Activated CD4-positive, alpha-beta T cell treated with anti-CD3 and anti-CD28 coated beads, Interleukin-2, amount 10 ng/mL, durations not matched to agents 24 days and 14 days (primary cell): ENCODE measurements at regions not wholly inside any gene's neighbourhood (a gene's known extent, or its start where the extent isn't known, plus 50 kb on each side); places are given as distances from the start of the nearest gene placed in this dataset.
A peak's percentile ranks its signal among the peaks of the same experiment; 100 is the strongest.
"Not testable (repeated sequence)": the region's sequence is repeated elsewhere in the genome, so short reads cannot be mapped to it uniquely, and the experiment has no call there.

Experiments used
- DNase-seq: peaks from one replicate; pipeline ENCODE4 v3.0.0; 2022
- H3K27ac Mint-ChIP-seq: one replicate; pipeline ENCODE4 v1.8.0; 2022; ENCODE audit warnings: mild to moderate bottlenecking, mixed read lengths
- H3K27me3 Mint-ChIP-seq: one replicate; pipeline ENCODE4 v1.8.0; 2022; ENCODE audit warnings: mixed read lengths
- H3K36me3 Mint-ChIP-seq: one replicate; pipeline ENCODE4 v1.8.0; 2022; ENCODE audit warnings: low read depth, mild to moderate bottlenecking, mixed read lengths
- H3K4me1 Mint-ChIP-seq: one replicate; pipeline ENCODE4 v1.8.0; 2021; ENCODE audit warnings: mixed read lengths
- H3K4me3 Mint-ChIP-seq: one replicate; pipeline ENCODE4 v1.8.0; 2022; ENCODE audit warnings: mild to moderate bottlenecking, moderate library complexity, mixed read lengths
- H3K9me3 Mint-ChIP-seq: one replicate; pipeline ENCODE4 v1.8.0; 2021; ENCODE audit warnings: mixed read lengths
- intact Hi-C: fragments of 100-400 bp; cut with micrococcal nuclease; formaldehyde crosslinking; loops from one replicate; pipeline ENCODE4 v1.15.1; 2023

GRCh38 chr6:26720663-26721218 lies 61.2 kb upstream of the ZNF322 start:
- DNase-seq, intact Hi-C loops, H3K9me3 Mint-ChIP-seq, H3K27me3 Mint-ChIP-seq, H3K4me3 Mint-ChIP-seq, H3K27ac Mint-ChIP-seq, H3K4me1 Mint-ChIP-seq, H3K36me3 Mint-ChIP-seq: not testable (repeated sequence)

GRCh38 chr6:26730019-26730766 lies 70.6 kb upstream of the ZNF322 start:
- intact Hi-C loops, DNase-seq, H3K36me3 Mint-ChIP-seq, H3K27ac Mint-ChIP-seq, H3K4me1 Mint-ChIP-seq, H3K27me3 Mint-ChIP-seq, H3K9me3 Mint-ChIP-seq, H3K4me3 Mint-ChIP-seq: not testable (repeated sequence)

DNA sequence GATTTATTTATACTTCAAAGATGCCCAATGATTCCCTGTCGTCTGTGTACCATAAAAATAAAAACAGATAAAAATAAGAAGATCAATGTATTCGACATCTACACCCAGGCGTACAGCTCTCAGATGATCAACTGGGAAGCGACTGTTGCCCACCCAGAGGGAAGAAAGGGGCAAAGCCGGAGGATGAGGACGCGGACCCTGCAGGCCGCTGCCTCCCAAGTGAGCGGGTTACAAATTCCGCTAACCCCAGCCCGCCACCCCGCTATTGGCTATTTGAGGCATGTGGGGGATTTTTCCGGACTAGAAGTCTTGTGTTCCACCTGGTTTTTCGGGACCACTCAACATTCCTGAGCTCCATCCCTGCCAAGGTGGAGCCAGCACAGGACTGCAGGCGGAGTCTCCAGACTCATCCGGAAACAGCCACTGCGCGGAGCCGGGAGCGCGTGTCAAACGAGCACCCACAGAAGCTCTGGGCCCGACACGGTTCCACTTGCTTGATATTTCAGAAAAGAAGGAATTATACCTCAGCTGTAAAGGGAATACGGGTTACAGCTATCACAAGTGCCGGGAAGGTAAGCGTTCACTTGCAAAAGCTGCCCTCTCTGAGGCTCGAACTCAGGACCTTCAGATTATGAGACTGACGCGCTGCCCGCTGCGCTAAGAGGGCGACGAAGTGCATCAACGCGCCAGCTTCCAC lies 75.4 kb upstream of the ZNF322 start:
- intact Hi-C loops, H3K27ac Mint-ChIP-seq, H3K27me3 Mint-ChIP-seq, H3K9me3 Mint-ChIP-seq, DNase-seq, H3K4me3 Mint-ChIP-seq, H3K4me1 Mint-ChIP-seq, H3K36me3 Mint-ChIP-seq: not testable (repeated sequence)

DNA sequence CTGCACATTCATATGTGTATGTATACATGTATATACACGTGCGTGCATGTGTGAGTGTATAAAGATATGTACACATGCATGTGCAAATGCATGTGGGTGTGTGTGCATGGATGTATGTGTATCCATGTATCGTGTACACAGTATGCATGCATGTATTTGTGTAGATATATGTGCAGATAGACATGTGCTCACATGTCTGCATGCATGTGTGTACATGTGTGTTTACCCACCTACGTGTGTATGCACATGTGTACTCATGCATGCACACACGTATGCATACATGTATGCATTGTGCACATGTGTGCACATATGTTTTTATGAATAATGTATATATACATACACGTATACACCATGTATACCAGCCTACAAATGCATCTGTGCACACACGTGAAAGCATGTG lies 80.3 kb upstream of the ZNF322 start:
- DNase-seq, result no peak
- Mint-ChIP-seq H3K36me3 (no peaks in the 10 kb centered on the region), H3K4me3 (no peak overlapping the region), H3K27ac (no peak overlapping the region), H3K9me3 (peaks cover 10% of the 10 kb centered on the region), H3K4me1 (no peaks in the 10 kb centered on the region), H3K27me3 (peaks cover 23% of the 10 kb centered on the region)
- intact Hi-C loops, result no loop called here

DNA sequence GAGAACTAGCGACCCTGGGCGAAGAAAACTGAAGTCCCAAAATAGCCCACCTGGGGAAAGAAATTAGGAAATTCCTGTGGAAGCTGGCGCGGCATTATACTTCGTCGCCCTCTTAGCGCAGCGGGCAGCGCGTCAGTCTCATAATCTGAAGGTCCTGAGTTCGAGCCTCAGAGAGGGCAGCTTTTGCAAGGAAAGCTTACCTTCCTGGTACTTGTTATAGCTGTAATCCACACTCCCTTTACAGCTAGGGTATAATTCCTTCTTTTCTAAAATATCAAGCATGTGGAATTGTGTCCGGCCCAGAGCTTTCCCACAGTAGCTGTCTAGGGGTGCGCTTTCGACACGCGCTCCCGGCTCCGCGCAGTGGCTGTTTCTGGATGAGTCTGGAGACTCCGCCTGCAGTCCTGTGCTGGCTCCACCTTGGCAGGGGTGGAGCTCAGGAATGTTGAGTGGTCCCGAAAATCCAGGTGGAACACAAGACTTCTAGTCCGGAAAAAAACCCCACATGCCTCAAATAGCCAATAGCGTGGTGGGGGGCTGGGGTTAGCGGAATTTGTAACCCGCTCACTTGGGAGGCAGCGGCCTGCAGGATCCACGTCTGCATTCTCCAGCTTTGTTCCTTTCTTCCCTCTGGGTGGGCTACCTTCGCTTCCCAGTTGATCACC lies 83.7 kb upstream of the ZNF322 start:
- Mint-ChIP-seq H3K36me3 (no peaks in the 10 kb centered on the region), H3K27me3 (peaks cover 39% of the 10 kb centered on the region), H3K4me1 (no peaks in the 10 kb centered on the region), H3K9me3 (peaks cover 10% of the 10 kb centered on the region), H3K4me3 (no peak overlapping the region), H3K27ac (no peak overlapping the region)
- peak; percentile 54 for DNase-seq
- intact Hi-C loops, result no loop called here

DNA sequence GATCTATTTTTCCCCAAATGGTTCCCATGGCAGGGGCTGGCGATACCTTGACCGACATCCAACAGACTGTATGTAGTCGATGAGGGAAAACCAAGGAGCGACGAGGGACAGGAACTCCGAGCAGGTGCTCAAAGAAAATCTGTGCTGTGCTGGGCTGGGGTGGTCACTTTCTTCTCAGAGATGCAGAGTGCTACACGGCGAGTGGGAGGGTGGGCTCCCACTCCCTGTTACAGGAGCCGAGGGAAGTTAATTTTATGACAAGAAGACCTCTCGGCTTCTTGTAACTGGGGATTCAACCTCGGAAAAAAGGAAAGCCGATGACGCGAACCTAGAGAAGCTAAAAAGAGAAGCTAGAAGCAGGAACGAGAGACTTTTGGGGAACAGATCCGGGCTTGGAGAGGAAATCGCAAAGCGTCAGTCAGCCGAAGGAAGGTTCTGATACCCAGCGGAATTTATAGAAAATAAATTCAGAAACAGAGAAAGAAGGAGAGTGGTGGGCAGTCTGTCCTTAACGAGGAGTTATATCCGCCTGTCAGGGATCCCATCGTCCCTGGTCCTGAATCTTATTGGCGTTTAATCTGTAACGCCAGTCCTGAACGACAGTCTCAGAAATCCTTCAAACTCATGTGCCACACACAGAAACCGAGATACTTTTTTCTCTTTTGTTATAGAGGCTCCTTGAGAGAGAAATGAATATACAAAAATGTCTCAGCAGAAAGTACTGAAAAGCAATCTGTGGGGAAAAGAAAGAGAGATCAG lies 84.6 kb upstream of the ZNF322 start:
- Mint-ChIP-seq H3K36me3 (no peaks in the 10 kb centered on the region), H3K27ac (peak overlapping the region; percentile 27), H3K27me3 (peaks cover 45% of the 10 kb centered on the region), H3K4me3 (no peak overlapping the region), H3K4me1 (no peaks in the 10 kb centered on the region), H3K9me3 (peaks cover 10% of the 10 kb centered on the region)
- intact Hi-C loops, result no loop called here
- peak; percentile 57 for DNase-seq

GRCh38 chr6:26744837-26745282 lies 85.3 kb upstream of the ZNF322 start:
- H3K36me3 Mint-ChIP-seq, H3K4me1 Mint-ChIP-seq, H3K27ac Mint-ChIP-seq, H3K4me3 Mint-ChIP-seq, intact Hi-C loops: not testable (repeated sequence)
- peak; percentile 54 for DNase-seq
- Mint-ChIP-seq H3K27me3 (peaks cover 46% of the 10 kb centered on the region), H3K9me3 (peaks cover 11% of the 10 kb centered on the region)

DNA sequence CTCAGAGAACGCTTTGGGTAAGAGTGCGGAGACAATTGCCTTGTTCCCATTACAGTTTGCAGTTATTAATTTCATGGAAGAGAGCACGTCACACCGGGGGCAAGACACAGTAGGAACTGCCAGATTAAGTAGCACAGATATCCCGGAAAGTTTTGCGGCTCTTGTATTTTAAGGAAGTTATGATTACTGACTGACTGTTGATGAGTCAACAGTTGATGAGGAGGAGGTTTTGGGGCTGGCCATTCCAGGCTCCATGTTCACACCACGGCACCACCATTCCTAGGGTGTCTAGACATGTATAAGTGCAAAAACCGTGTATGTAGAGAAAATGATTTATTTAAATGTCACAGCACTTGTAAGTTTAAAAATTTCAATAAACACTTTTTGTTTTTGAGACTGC lies 86.4 kb upstream of the ZNF322 start:
- H3K4me3 Mint-ChIP-seq, H3K36me3 Mint-ChIP-seq: not testable (repeated sequence)
- peaks cover 49% of the 10 kb centered on the region for H3K27me3 Mint-ChIP-seq

GRCh38 chr6:26749126-26749758 lies 89.7 kb upstream of the ZNF322 start:
- intact Hi-C loops, H3K4me3 Mint-ChIP-seq, H3K4me1 Mint-ChIP-seq, H3K9me3 Mint-ChIP-seq, H3K36me3 Mint-ChIP-seq, H3K27ac Mint-ChIP-seq: not testable (repeated sequence)
- H3K27me3 Mint-ChIP-seq, result peaks cover 35% of the 10 kb centered on the region
- DNase-seq, result peak; percentile 38

More for the DNA sequence above, 86.4 kb upstream of the ZNF322 start:
- H3K9me3 Mint-ChIP-seq, result peaks cover 13% of the 10 kb centered on the region
- H3K4me1 Mint-ChIP-seq, H3K27ac Mint-ChIP-seq, DNase-seq, intact Hi-C loops: not testable (repeated sequence)

DNA sequence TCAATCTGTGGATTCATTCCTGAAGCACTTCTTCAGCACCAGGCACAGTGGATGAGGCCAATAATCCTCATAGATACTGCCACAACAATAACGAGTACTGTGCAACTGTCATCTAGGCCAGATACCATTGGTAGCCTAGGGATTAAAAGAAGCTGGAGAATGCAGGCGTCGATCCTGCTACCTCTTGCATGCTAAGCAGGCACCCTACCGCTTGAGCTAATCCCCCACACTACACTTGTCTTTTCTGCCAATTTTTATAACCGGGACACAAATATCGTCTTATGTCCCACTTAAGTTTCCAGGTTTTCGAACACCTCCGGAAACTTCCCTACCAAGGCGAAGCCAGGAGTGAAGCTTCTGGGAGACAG lies 90.2 kb upstream of the ZNF322 start:
- DNase-seq, intact Hi-C loops, H3K36me3 Mint-ChIP-seq, H3K4me1 Mint-ChIP-seq, H3K9me3 Mint-ChIP-seq, H3K27ac Mint-ChIP-seq, H3K4me3 Mint-ChIP-seq: not testable (repeated sequence)
- H3K27me3 Mint-ChIP-seq, result peaks cover 33% of the 10 kb centered on the region

GRCh38 chr6:26754212-26754611 lies 94.7 kb upstream of the ZNF322 start:
- DNase-seq, result peak; percentile 41
- H3K4me1 Mint-ChIP-seq, result no peaks in the 10 kb centered on the region
- peaks cover 20% of the 10 kb centered on the region for H3K27me3 Mint-ChIP-seq
- peaks cover 3% of the 10 kb centered on the region for H3K9me3 Mint-ChIP-seq
- no peaks in the 10 kb centered on the region for H3K36me3 Mint-ChIP-seq
- no peak overlapping the region for H3K27ac Mint-ChIP-seq
- intact Hi-C loops, result no loop called here
- H3K4me3 Mint-ChIP-seq, result no peak overlapping the region

GRCh38 chr6:26754801-26755200 lies 95.3 kb upstream of the ZNF322 start:
- H3K27me3 Mint-ChIP-seq, result peaks cover 20% of the 10 kb centered on the region
- DNase-seq, result peak; percentile 48

DNA sequence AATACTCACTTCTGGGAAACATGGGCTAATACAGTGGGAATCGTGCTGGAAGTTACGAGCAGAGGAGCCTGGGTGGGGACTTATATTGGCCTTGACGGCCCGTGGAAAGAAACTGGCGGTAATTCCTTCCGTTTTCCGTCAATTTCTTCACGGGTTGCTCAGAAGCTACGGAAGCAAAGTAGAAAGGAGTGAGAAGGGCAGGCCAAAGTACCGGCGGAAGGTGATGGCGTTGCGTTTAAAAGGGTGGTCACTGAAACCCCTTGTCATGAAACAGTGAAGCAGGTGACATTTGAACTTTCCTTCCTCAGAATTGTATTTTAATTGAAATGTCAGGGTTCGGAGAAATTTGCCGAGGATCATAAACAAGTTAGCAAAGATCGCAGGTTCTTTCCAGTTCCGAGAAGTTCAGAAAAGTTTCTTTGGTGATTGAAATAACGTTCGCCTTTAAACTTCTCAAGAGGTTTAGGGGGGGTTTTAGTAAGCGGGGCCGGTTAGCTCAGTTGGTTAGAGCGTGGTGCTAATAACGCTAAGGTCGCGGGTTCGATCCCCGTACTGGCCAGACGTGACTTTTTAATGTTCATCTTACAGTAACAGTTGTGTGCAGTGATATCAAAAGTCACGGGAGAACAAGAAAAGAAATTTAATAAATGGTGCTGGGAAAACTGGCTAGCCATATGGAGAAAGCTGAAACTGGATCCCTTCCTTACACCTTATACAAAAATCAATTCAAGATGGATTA lies 96.7 kb upstream of the ZNF322 start:
- not testable (repeated sequence) for DNase-seq

More at GRCh38 chr6:26754801-26755200, 95.3 kb upstream of the ZNF322 start:
- intact Hi-C loops, H3K27ac Mint-ChIP-seq, H3K4me1 Mint-ChIP-seq, H3K4me3 Mint-ChIP-seq, H3K9me3 Mint-ChIP-seq, H3K36me3 Mint-ChIP-seq: not testable (repeated sequence)

More for the DNA sequence above, 96.7 kb upstream of the ZNF322 start:
- H3K4me3 Mint-ChIP-seq, H3K4me1 Mint-ChIP-seq, H3K27ac Mint-ChIP-seq, H3K9me3 Mint-ChIP-seq, H3K36me3 Mint-ChIP-seq, intact Hi-C loops: not testable (repeated sequence)
- peaks cover 16% of the 10 kb centered on the region for H3K27me3 Mint-ChIP-seq
